Body of pancreas (tissue), 4 donors: ENCODE measurements at regions not wholly inside any gene's neighbourhood (a gene's known extent, or its start where the extent isn't known, plus 50 kb on each side); places are given as distances from the start of the nearest gene placed in this dataset.

Experiments used
- CTCF ChIP-seq, 7 experiments: fragments of 450-650 bp in 4 of 7; fragments of 200-600 bp in 3 of 7; sonication (generic) in 3 of 7; IDR thresholded peaks; one replicate each; pipeline ENCODE4 v1.5.1; 2016 to 2019; ENCODE audit warnings: antibody characterized with exemption in 7 of 7
- POLR2A ChIP-seq, 3 donors: fragments of 450-650 bp; IDR thresholded peaks; one replicate each; pipeline ENCODE4 v1.6.1; 2016; ENCODE audit warnings: antibody characterized with exemption in 3 of 3, mild to moderate bottlenecking in 2 of 3

DNA sequence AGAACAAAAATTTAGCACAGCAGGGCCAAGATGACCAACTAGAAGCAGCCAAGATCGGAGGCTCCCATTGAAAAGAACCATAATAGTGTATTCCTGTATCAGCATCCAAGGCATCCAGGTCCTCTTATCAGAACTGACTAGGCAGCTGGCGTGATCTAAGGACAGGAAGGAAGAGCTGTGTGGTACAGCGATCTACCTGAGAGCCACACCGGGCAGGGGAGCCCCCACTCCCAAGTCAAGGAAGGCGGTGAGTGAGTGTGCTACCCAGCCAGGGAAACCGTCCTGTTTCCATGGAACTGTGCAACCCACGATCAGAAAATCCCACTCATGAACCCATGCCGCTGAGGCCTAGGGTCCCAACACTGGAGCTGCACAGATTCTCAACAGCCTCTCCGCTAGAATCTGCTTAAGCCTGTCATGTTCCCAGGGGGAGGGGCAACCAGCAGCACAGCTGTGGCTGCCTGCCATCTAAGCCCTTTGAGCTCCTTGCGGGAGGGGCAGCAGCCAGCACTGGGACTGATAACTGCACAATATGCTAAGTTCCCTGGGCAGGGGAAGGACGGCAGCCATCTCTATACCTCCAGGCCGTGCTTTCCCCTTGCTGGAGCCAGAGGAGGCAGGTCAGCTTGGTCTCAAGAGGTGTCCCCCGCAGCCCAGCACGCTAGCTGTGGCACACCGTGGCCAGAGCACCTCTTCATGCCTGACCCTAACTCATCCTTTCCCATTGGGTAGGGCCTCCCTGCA, 213.0 kb upstream of the SMIM30 start:
- TF ChIP-seq CTCF (IDR thresholded peaks at IDR 0.05) (no peak), POLR2A (IDR thresholded peaks at IDR 0.05) (no peak)
